ENCODE measurements at regions not wholly inside any gene's neighbourhood (a gene's known extent, or its start where the extent isn't known, plus 50 kb on each side); places are given as distances from the start of the nearest gene placed in this dataset.

GRCh38 chr18:10291568-10291981 is 162.9 kb upstream of the APCDD1 start:
- TF ChIP-seq CTCF (IDR thresholded peaks at IDR 0.05; ENCODE audit: insufficient read depth, low read depth, low read length, missing control alignments) = no peak
- H3K4me3 ChIP-seq (ENCODE audit: low read depth, low read length) = no peak overlapping the region
- DNase-seq (ENCODE audit: low read depth) = no peak

GRCh38 chr18:10293966-10294365 is 160.5 kb upstream of the APCDD1 start:
- no peak for DNase-seq (ENCODE audit: low read depth)
- no peak overlapping the region for H3K4me3 ChIP-seq (ENCODE audit: low read depth, low read length)
- no peak for TF ChIP-seq CTCF (IDR thresholded peaks at IDR 0.05; ENCODE audit: insufficient read depth, low read depth, low read length, missing control alignments)

- TF ChIP-seq CTCF (IDR thresholded peaks at IDR 0.05; ENCODE audit: insufficient read depth, low read depth, low read length, missing control alignments) = no peak
- DNase-seq (ENCODE audit: low read depth) = no peak
- H3K4me3 ChIP-seq (ENCODE audit: low read depth, low read length) = no peak overlapping the region
These were observed 158.7 kb upstream of the APCDD1 start for GRCh38 chr18:10295751-10296150.

- no peak for TF ChIP-seq CTCF (IDR thresholded peaks at IDR 0.05; ENCODE audit: insufficient read depth, low read depth, low read length, missing control alignments)
- no peak overlapping the region for H3K4me3 ChIP-seq (ENCODE audit: low read depth, low read length)
- no peak for DNase-seq (ENCODE audit: low read depth)
These were observed 157.9 kb upstream of the APCDD1 start for GRCh38 chr18:10296491-10296890.

GRCh38 chr18:10297086-10297485 is 157.3 kb upstream of the APCDD1 start:
- TF ChIP-seq CTCF (IDR thresholded peaks at IDR 0.05; ENCODE audit: insufficient read depth, low read depth, low read length, missing control alignments) = no peak
- no peak for DNase-seq (ENCODE audit: low read depth)
- H3K4me3 ChIP-seq (ENCODE audit: low read depth, low read length) = no peak overlapping the region

- DNase-seq (ENCODE audit: low read depth) = no peak
- H3K4me3 ChIP-seq (ENCODE audit: low read depth, low read length) = no peak overlapping the region
- no peak for TF ChIP-seq CTCF (IDR thresholded peaks at IDR 0.05; ENCODE audit: insufficient read depth, low read depth, low read length, missing control alignments)
These were observed 156.1 kb upstream of the APCDD1 start for GRCh38 chr18:10298346-10298745.

GRCh38 chr18:10299643-10300042 is 154.8 kb upstream of the APCDD1 start:
- no peak for TF ChIP-seq CTCF (IDR thresholded peaks at IDR 0.05; ENCODE audit: insufficient read depth, low read depth, low read length, missing control alignments)
- H3K4me3 ChIP-seq (ENCODE audit: low read depth, low read length) = no peak overlapping the region
- no peak for DNase-seq (ENCODE audit: low read depth)
